Panc1 (cell line): ENCODE measurements at regions not wholly inside any gene's neighbourhood (a gene's known extent, or its start where the extent isn't known, plus 50 kb on each side); places are given as distances from the start of the nearest gene placed in this dataset.

Experiments
- CTCF ChIP-seq: fragments of 450-650 bp; IDR thresholded peaks from 2 replicates; pipeline ENCODE4 v1.5.1; 2017; ENCODE audit warnings: mild to moderate bottlenecking
- POLR2AphosphoS5 ChIP-seq: IDR thresholded peaks from 2 replicates; pipeline ENCODE4 v1.6.1; 2012; ENCODE audit warnings: mild to moderate bottlenecking, low read depth, low read length, moderate library complexity

- no peak for TF ChIP-seq POLR2AphosphoS5
- no peak for TF ChIP-seq CTCF
Measured at GRCh38 chr3:137259089-137259488, 301.3 kb downstream of the IL20RB start.
